Renal pelvis (tissue), 1 donor: ENCODE measurements at regions not wholly inside any gene's neighbourhood (a gene's known extent, or its start where the extent isn't known, plus 50 kb on each side); places are given as distances from the start of the nearest gene placed in this dataset.

Source experiments
- DNase-seq: peaks from one replicate; pipeline ENCODE4 v3.0.0-alpha.2; 2013

- no peak for DNase-seq
These were observed 223.2 kb upstream of the GSE1 start for GRCh38 chr16:85389679-85390470.

GRCh38 chr16:85390511-85391174, 222.5 kb upstream of the GSE1 start:
- no peak for DNase-seq

- no peak for DNase-seq
These were observed 221.9 kb upstream of the GSE1 start for GRCh38 chr16:85391175-85391707.

DNA sequence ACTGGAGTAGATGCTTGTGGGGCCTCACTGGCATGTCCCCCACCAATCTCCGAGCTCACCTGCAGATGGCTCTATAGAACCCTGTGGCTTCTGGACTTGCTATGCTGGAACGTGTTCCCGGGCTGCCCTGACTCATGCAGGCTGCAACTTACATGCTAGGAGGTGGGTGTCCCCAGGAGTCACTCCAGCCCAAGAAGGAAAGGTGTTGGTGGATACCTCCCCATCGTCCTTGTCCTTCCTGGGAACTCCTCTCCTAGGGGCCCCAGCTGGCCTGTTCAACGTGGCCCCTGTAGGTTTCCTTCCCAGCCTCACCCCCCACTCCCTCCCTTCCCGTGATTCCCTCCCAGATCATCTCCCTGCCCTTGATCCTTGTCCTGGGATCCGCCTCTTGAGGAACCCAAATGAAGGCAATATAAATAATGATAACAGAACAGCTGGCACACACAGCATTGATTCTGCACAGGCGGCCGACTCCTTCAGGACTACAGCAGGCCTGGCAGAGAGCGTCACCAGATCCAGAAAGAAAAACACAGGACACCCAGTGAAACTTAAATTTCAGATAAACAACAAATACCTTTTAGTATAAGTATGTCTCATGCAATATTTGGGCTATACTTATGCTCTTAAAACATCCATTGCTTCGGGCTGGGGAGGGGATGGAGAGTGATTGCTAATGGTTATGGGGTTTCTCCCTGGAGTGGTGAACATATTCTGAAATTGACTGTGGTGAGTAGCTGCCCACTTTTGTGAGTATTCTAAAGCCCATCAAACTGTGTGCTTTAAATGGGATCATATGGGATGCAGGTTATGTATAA, 221.1 kb upstream of the GSE1 start:
- DNase-seq: no peak

DNA sequence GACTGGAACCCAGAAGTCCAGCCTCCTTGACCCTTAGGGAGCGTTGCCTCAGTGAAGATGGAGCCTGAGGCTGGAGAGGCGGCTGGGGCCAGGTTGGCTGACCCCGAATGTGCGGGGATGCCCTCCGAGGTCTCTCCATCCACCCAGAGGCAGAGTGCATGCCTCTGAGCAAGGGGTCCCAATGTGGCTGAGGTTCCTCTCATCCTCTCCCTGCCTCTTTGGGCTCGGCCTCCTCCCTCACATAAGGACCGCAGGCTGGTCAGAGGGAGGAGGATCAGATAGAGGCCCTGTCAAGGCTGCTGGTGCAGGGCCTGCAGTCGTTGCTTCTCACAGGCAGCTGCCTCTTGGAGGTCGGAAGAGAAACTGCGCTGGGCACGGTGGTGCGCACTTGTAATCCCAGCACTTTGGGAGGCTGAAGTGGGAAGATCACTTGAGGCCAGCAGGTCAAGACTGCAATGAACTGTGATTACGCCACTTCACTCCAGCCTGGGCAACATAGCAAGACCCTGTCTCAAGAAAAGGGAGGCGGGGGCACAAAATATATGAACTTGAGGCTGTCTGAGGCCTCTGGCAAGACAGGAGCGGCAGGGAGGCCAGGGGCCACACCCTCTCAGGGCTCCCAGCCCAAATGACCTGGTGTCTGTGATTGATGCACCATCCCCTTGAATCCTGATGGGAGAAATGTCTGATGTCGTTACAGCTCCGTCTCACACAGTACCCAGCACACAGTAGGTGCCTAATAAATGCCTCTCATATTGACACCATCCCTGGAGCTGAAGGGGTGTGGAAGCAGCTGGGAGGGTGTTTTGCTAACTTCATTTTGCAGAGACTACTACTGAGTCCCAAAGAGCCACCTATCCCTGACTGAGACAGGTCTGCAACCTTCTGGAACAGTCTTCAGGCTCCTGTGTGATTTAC, 220.1 kb upstream of the GSE1 start:
- no peak for DNase-seq

DNA sequence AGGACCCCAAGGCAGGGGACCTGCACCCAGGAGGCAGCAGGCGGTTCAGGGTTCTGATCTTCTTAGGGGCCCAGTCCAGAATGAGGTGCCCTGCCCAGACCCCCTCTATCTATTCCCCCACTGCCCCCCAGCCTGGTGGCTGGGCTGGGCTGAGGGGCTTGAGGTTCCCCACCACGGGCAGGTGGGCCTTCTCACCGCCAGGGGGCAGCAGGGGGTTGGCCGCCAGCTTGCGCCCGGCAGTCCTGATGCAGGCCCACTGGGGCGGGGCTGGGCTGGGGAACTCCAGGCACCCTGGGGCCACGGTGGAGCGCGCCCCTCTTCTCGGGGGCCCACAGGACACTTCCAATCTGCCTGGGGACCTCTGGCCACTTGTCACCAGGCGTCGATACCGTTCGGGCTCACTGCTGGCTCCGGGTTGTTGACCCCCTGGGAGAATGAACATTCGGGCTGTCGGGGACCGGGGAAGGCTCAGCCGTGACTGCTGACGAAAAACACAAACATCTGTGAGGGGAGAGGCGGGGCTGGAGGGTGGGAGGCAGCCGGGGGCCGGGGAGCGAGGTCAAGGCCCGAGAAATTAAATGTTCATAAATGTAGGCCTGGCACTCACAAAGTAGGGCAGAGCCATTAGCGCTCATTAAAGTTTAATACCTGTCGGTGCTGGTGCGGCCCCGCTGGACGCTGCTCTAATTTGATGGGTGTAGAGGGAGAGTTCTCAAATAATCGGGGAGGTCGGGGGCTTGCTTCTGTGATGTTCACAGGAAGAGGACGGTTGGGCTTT, 219.3 kb upstream of the GSE1 start:
- DNase-seq: peak; percentile 61

DNA sequence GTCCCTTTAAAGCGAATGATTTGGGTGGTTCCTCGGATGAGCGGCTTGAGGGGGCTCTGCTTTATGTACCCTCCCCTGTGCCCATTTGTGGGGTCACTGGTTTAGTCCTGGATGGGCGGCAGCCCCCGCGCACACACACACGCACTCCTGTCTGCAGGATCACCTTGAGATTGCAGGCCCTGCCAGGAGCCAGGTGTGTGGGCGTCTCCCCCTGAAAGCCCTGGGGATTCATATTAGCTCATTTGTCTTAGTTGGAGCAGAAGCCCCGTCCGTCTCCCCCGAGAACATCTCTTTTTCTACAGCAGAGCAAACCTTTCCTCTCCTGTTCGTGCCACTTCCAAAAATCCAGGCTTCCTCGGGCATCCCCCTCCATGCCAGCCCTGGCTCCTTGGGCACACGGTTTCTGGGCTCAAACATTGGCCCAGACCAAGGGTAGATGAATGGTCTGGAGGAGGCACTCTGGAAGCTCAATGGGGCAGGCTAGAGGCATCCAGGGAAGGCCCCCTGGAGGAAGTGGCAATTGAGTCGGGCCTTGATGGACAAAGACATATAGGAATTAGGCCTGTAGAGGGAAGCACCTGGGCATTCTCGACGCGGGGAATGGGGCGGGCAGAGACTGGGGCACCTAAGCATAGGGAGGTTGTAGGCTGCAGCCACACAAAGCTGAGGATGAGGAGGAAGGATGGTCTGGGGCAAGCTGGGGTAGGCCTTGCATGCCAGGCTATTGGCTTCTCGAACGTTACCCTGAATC, 218.5 kb upstream of the GSE1 start:
- no peak for DNase-seq

GRCh38 chr16:85395207-85395912, 217.8 kb upstream of the GSE1 start:
- peak; percentile 87 for DNase-seq

DNA sequence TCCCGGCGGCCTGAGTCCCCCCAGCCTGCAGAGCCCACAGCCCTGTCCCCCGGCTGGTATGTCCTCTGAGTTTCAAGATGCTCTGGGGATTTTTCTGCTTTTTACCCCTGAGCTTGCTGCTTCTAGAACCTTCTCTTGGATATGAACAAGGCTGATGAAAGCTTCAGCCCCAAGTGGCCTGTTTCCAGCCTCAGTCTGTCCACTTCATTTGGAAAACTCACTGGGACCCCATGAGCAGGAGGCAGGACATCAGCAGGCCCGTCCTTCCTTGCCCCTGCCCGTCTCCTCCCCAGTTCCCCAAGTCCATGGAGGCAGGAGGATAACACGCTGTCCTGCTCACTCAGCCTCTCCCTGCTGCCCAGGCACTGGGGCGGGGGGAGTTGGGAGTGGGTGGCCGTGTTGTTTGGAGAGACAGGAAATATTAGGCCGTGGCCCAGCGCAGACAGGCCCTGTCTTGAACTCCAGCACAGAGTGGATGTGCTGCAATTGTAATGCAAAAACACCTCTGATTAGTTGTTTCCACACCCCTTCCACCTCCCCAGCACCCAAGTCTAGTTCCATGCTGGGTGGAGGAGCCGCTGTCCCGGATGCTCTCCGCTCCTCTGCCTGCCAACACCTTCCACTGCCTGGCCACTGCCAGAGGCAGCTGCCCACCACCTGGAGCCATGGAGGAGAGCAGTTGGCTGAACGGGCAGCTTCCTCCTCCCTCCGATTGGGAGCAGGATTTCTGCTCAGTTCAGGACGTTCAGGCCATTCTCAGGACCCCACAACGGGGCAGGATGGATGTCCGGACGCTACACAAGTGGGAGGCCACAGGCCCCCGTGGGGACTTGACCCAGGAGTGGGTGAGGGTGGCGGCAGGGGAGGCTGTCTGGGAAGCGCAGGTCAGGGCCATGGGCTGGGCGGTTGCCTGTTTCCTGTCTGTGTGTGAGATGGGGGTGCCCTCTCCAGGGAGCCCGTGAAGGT, 216.9 kb upstream of the GSE1 start:
- DNase-seq: no peak

- no peak for DNase-seq
These were observed 215.9 kb upstream of the GSE1 start for GRCh38 chr16:85396879-85397871.

- DNase-seq: no peak
These were observed 215.1 kb upstream of the GSE1 start for GRCh38 chr16:85398050-85398451.

GRCh38 chr16:85398688-85399582, 214.2 kb upstream of the GSE1 start:
- no peak for DNase-seq

DNA sequence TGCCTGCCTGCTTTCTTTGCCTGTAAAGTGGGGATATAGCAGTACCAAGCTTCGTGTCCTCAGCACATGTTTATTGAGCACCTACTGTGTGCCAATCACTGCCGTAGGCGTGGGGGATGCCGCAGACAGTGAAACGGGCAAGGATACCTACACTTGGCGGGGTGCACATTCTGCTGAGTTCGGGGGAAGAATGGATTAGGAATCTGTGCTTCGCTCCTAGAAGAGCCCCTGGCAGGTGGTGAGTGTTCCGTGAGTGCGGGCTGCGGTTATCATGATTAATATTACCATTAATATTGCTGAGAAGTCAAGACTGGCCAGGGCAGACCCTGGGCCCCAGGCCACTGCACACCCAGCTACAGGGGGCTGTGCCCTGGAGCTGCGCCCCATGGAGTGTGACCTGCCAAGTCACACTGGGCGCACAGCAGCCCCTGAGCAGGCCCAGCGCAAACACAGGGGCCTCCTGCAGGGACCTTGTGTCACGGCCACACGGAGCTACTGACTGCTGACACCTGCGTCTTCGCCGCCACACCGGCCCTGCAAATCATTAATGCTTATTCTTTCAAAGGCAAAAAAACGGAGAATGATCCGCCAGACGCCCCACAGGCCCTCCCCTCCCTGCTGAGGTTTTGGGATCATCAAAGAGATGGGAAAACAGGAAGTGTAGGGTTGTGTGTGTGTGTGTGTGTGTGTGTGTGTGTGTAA, 213.4 kb upstream of the GSE1 start:
- DNase-seq: no peak

DNA sequence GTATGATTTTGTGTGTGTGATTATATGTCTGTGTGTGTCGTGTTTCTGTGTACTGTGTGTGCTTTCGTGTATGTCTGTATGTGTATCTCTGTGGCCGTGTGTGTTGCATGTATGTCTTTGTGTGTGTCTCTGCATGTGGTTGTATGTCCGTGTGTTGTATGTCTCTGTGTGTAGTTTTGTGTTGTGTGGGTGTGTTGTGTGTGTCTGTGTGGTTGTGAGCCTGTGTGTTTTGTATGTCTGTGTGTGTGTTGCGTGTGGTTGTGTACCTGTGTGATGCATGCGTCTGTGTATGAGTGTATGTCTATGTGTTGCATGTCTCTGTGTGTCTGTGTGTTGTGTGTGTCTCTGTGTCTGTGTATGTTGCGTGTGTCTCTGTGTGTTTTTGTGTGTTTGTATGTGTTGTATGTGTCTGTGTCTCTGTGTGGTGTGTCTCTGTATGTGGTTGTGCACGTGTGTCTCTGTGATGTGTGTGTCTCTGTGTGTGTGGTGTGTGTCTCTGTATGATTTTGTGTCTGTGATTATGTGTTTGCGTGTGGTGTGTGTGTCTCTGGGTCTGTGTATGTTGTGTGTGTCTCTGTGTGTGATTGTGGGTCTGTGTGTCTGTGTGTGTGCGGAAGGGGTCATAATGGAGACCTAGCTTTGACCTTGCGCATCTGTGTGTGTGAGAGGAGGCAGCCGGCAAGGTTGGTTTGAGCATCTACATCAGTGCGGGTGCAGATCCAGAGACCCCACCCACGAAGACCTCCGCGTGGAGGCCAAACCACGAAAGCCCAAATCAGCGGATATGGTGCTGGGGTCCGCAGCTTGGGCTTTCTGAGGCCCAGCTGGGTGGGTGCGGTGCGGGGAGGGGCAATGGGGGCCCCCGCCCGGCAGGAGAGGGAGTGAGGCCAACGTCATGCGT, 212.6 kb upstream of the GSE1 start:
- DNase-seq: no peak
